SK-N-SH (cell line): ENCODE measurements at regions not wholly inside any gene's neighbourhood (a gene's known extent, or its start where the extent isn't known, plus 50 kb on each side); places are given as distances from the start of the nearest gene placed in this dataset.

Source experiments
- CTCF ChIA-PET: fragments of 300-600, 350-600 bp; formaldehyde crosslinking; extraction: SDS; loops from one replicate; lab custom pipeline; 2021; lab: Yijun Ruan, JAX
- POLR2A ChIA-PET: fragments of 350-600 bp; sonication (Branson Sonifier 250); formaldehyde crosslinking; extraction: SDS; loops from one replicate; lab custom pipeline; 2020; ENCODE audit warnings: antibody characterized with exemption, inconsistent platforms; lab: Yijun Ruan, JAX
- DNase-seq: peaks from one replicate; pipeline ENCODE4 v3.0.0; 2012
- H2AFZ ChIP-seq: fragments of 200-600 bp; sonication (generic); 2 replicates; pipeline ENCODE4 v1.8.1; 2016; ENCODE audit warnings: antibody characterized with exemption, mild to moderate bottlenecking, low read depth
- H3F3A ChIP-seq: fragments of 200-600 bp; sonication (generic); replicated peaks from 2 replicates; pipeline ENCODE3; 2016; ENCODE audit warnings: antibody characterized with exemption, mild to moderate bottlenecking; ENCODE audit not compliant: insufficient read depth
- H3K27ac ChIP-seq, 2 experiments: fragments of 200-500 bp in 1 of 2; fragments of 200-600 bp in 1 of 2; sonication (Bioruptor generic) in 1 of 2; sonication (generic), shearing (Covaris generic) in 1 of 2; 2 replicates each; pipeline versions ENCODE4 v1.5.1 to v1.6.1; 2014 to 2016; ENCODE audit warnings: low read depth in 2 of 2, inconsistent platforms in 1 of 2, low read length in 1 of 2, mild to moderate bottlenecking in 1 of 2, mixed read lengths in 1 of 2
- H3K27me3 ChIP-seq: fragments of 200-600 bp; sonication (generic), shearing (Covaris generic); 2 replicates; pipeline ENCODE4 v1.6.1; 2016; ENCODE audit warnings: mixed run types; ENCODE audit not compliant: insufficient read depth
- H3K36me3 ChIP-seq, 2 experiments: fragments of 200-500 bp in 1 of 2; fragments of 200-600 bp in 1 of 2; sonication (Bioruptor generic) in 1 of 2; sonication (generic) in 1 of 2; replicated peaks in 1 of 2; 2 replicates each; pipeline versions ENCODE3 to v1.5.1; 2014 to 2016; ENCODE audit warnings: low read length in 1 of 2, mild to moderate bottlenecking in 1 of 2; ENCODE audit not compliant: insufficient read depth in 2 of 2, control insufficient read depth in 1 of 2
- H3K4me1 ChIP-seq, 2 experiments: fragments of 200-500 bp in 1 of 2; fragments of 200-600 bp in 1 of 2; sonication (Bioruptor generic) in 1 of 2; sonication (generic), shearing (Covaris generic) in 1 of 2; 2 replicates each; pipeline versions ENCODE4 v1.5.1 to v1.6.1; 2014 to 2016; ENCODE audit warnings: low read depth in 1 of 2, low read length in 1 of 2, mixed run types in 1 of 2; ENCODE audit not compliant: insufficient read depth in 2 of 2, control insufficient read depth in 1 of 2
- H3K4me2 ChIP-seq: fragments of 200-600 bp; sonication (generic), shearing (Covaris generic); 2 replicates; pipeline ENCODE4 v1.6.1; 2017; ENCODE audit warnings: mixed run types
- H3K4me3 ChIP-seq, 2 experiments: fragments of 200-500 bp in 1 of 2; fragments of 200-600 bp in 1 of 2; sonication (Bioruptor generic) in 1 of 2; sonication (generic), shearing (Covaris generic) in 1 of 2; 2 replicates each; pipeline versions ENCODE4 v1.5.1 to v1.8.1; 2014 to 2016; ENCODE audit warnings: low read depth in 2 of 2, inconsistent platforms in 1 of 2, low read length in 1 of 2, mild to moderate bottlenecking in 1 of 2, mixed read lengths in 1 of 2, moderate library complexity in 1 of 2
- H3K79me2 ChIP-seq: fragments of 200-600 bp; sonication (generic); 2 replicates; pipeline ENCODE4 v1.8.1; 2017; ENCODE audit warnings: mild to moderate bottlenecking; ENCODE audit not compliant: insufficient read depth
- H3K9ac ChIP-seq: fragments of 200-600 bp; sonication (generic); 2 replicates; pipeline ENCODE4 v1.6.1; 2017; ENCODE audit warnings: mixed run types
- H3K9me2 ChIP-seq: fragments of 200-600 bp; sonication (generic); 2 replicates; pipeline ENCODE4 v1.6.1; 2017; ENCODE audit warnings: mixed run types
- H3K9me3 ChIP-seq: fragments of 200-600 bp; sonication (generic); 2 replicates; pipeline ENCODE4 v1.6.1; 2017; ENCODE audit warnings: mixed run types, mild to moderate bottlenecking, moderate library complexity
- H4K20me1 ChIP-seq: fragments of 200-600 bp; sonication (generic); 2 replicates; pipeline ENCODE4 v1.6.1; 2017; ENCODE audit warnings: mild to moderate bottlenecking, mixed run types; ENCODE audit not compliant: insufficient read depth
- CHD2 ChIP-seq: fragments of 150-350 bp; IDR thresholded peaks from 2 replicates; pipeline ENCODE4 v1.6.1; 2018; ENCODE audit warnings: low read length; ENCODE audit not compliant: partially characterized antibody
- EZH2phosphoT487 ChIP-seq: fragments of 200-600 bp; sonication (generic); IDR thresholded peaks from 2 replicates; pipeline ENCODE4 v1.6.1; 2017; ENCODE audit warnings: low read depth, mixed run types, mild to moderate bottlenecking, antibody characterized with exemption, moderate library complexity, borderline replicate concordance
- GABPA ChIP-seq: IDR thresholded peaks from 2 replicates; pipeline ENCODE4 v1.4.0; 2012; ENCODE audit warnings: low read depth, mild to moderate bottlenecking
- JUND ChIP-seq: IDR thresholded peaks from 2 replicates; pipeline ENCODE4 v1.4.0; 2012
- MXI1 ChIP-seq: IDR thresholded peaks from 2 replicates; pipeline ENCODE4 v1.6.1; 2012; ENCODE audit warnings: mild to moderate bottlenecking, low read depth, low read length, improper control_type of control experiment
- NFIC ChIP-seq: IDR thresholded peaks from 2 replicates; pipeline ENCODE4 v1.4.0; 2012; ENCODE audit warnings: borderline replicate concordance
- PBX3 ChIP-seq: IDR thresholded peaks from 2 replicates; pipeline ENCODE4; 2012
- POLR2AphosphoS5 ChIP-seq: IDR thresholded peaks from 2 replicates; pipeline ENCODE4 v1.6.1; 2012; ENCODE audit warnings: low read depth, low read length
- RAD21 ChIP-seq: IDR thresholded peaks from 2 replicates; pipeline ENCODE4 v1.6.1; 2012; ENCODE audit warnings: mild to moderate bottlenecking, low read length
- REST ChIP-seq: IDR thresholded peaks from 2 replicates; pipeline ENCODE4 v1.6.1; 2012; ENCODE audit warnings: mild to moderate bottlenecking, low read depth, low read length, moderate library complexity
- SIN3A ChIP-seq: IDR thresholded peaks from 2 replicates; pipeline ENCODE4 v1.6.1; 2012; ENCODE audit warnings: low read depth, mild to moderate bottlenecking, low read length, moderate library complexity, borderline replicate concordance
- TAF1 ChIP-seq: IDR thresholded peaks from 2 replicates; pipeline ENCODE4 v1.6.1; 2012; ENCODE audit warnings: low read depth, mild to moderate bottlenecking, low read length, moderate library complexity, borderline replicate concordance
- USF1 ChIP-seq: IDR thresholded peaks from 2 replicates; pipeline ENCODE4 v1.4.0; 2012; ENCODE audit warnings: low read depth, borderline replicate concordance
- USF2 ChIP-seq: fragments of 150-350 bp; IDR thresholded peaks from 2 replicates; pipeline ENCODE4 v1.6.1; 2017; ENCODE audit warnings: antibody characterized with exemption, low read length, low read depth, borderline replicate concordance
- WGBS: methylation state at CpG from one replicate; pipeline ENCODE4 v1.1.6; 2017; ENCODE audit warnings: low lambda C conversion rate; 5-methylcytosine and 5-hydroxymethylcytosine counted together

- no peak overlapping the region for H3K27ac ChIP-seq
- no peaks in the 10 kb centered on the region for H3K4me1 ChIP-seq
- H3F3A ChIP-seq: no peaks in the 10 kb centered on the region
- CTCF ChIA-PET: interaction anchor here (1.1 to 1.2 kb wide), 2 partner anchors 10 to 420 kb away, joined by 3 to 4 read pairs; no protein-coding TSS in a partner anchor
- no peak for TF ChIP-seq POLR2AphosphoS5
- TF ChIP-seq TAF1: no peak
- no peak for TF ChIP-seq USF2
- TF ChIP-seq EZH2phosphoT487: no peak
- no peak for TF ChIP-seq JUND
- TF ChIP-seq NFIC: no peak
- no peak for TF ChIP-seq MXI1
- no peak for TF ChIP-seq USF1
- no peak for TF ChIP-seq SIN3A
- TF ChIP-seq GABPA: no peak
- TF ChIP-seq PBX3: no peak
- no peak for TF ChIP-seq REST
- no peak for TF ChIP-seq CHD2
- TF ChIP-seq RAD21: no peak
- no peak for DNase-seq
- H3K27me3 ChIP-seq: no peaks in the 10 kb centered on the region
- no peak overlapping the region for H3K4me3 ChIP-seq
- no peaks in the 10 kb centered on the region for H4K20me1 ChIP-seq
- H3K9me2 ChIP-seq: no peaks in the 10 kb centered on the region
- no peak overlapping the region for H2AFZ ChIP-seq
- WGBS: 51% methylated on average over 6 of the region's 6 CpGs
- H3K9me3 ChIP-seq: no peaks in the 10 kb centered on the region
- H3K79me2 ChIP-seq: no peaks in the 10 kb centered on the region
- no peak overlapping the region for H3K4me2 ChIP-seq
- H3K36me3 ChIP-seq: no peaks in the 10 kb centered on the region
- no peak overlapping the region for H3K9ac ChIP-seq
- POLR2A ChIA-PET: no interaction called here
These were observed 124.1 kb upstream of the ACO1 start for GRCh38 chr9:32260151-32260862.
